ENCODE measurements at regions not wholly inside any gene's neighbourhood (a gene's known extent, or its start where the extent isn't known, plus 50 kb on each side); places are given as distances from the start of the nearest gene placed in this dataset.
A peak's percentile ranks its signal among the peaks of the same experiment; 100 is the strongest.
"Not testable (repeated sequence)": the region's sequence is repeated elsewhere in the genome, so short reads cannot be mapped to it uniquely, and the experiment has no call there.

GRCh38 chr21:18832950-18833349 lies 429.4 kb upstream of the TMPRSS15 start:
- no peak for DNase-seq

GRCh38 chr21:18834121-18834520 lies 430.5 kb upstream of the TMPRSS15 start:
- DNase-seq: not testable (repeated sequence)

- no peak for DNase-seq
Observed at GRCh38 chr21:18840239-18840638, 436.7 kb upstream of the TMPRSS15 start.

GRCh38 chr21:18857606-18858005 lies 454.0 kb upstream of the TMPRSS15 start:
- not testable (repeated sequence) for DNase-seq

- no peak for DNase-seq
Observed at GRCh38 chr21:18869104-18869503, 465.5 kb upstream of the TMPRSS15 start.

GRCh38 chr21:18877917-18878316 lies 474.3 kb upstream of the TMPRSS15 start:
- DNase-seq: no peak

- no peak for DNase-seq
Observed at GRCh38 chr21:18887922-18888602, 484.5 kb upstream of the TMPRSS15 start.

- DNase-seq: no peak
Observed at GRCh38 chr21:18893406-18893805, 489.8 kb upstream of the TMPRSS15 start.

- no peak for DNase-seq
Observed at GRCh38 chr21:18894387-18894786, 490.8 kb upstream of the TMPRSS15 start.

- no peak for DNase-seq
Observed at GRCh38 chr21:18899261-18899660, 495.7 kb upstream of the TMPRSS15 start.

GRCh38 chr21:18902660-18903059 lies 499.1 kb upstream of the TMPRSS15 start:
- no peak for DNase-seq

GRCh38 chr21:18907076-18907475 lies 503.5 kb upstream of the TMPRSS15 start:
- DNase-seq: no peak

GRCh38 chr21:18908641-18909040 lies 505.1 kb upstream of the TMPRSS15 start:
- DNase-seq: no peak

- DNase-seq: no peak
Observed at GRCh38 chr21:18913914-18914313, 510.3 kb upstream of the TMPRSS15 start.

- DNase-seq: no peak
Observed at GRCh38 chr21:18914570-18914969, 511.0 kb upstream of the TMPRSS15 start.

- no peak for DNase-seq
Observed at GRCh38 chr21:18917622-18918021, 514.0 kb upstream of the TMPRSS15 start.

GRCh38 chr21:18931237-18931636 lies 527.7 kb upstream of the TMPRSS15 start:
- no peak for DNase-seq

- no peak for DNase-seq
Observed at GRCh38 chr21:18937337-18937736, 533.8 kb upstream of the TMPRSS15 start.

GRCh38 chr21:18940791-18941190 lies 537.2 kb upstream of the TMPRSS15 start:
- DNase-seq: no peak

- DNase-seq: no peak
Observed at GRCh38 chr21:18950045-18950740, 546.6 kb upstream of the TMPRSS15 start.

GRCh38 chr21:18951271-18952038 lies 547.9 kb upstream of the TMPRSS15 start:
- DNase-seq: peak in 1 of 2 donors; percentile 2

GRCh38 chr21:18954441-18954844 lies 550.9 kb upstream of the TMPRSS15 start:
- no peak for DNase-seq

GRCh38 chr21:18959817-18960216 lies 556.2 kb upstream of the TMPRSS15 start:
- no peak for DNase-seq

GRCh38 chr21:18960306-18960705 lies 556.7 kb upstream of the TMPRSS15 start:
- no peak for DNase-seq

Data from hippocampal formation (tissue), 2 donors.